ENCODE measurements at regions not wholly inside any gene's neighbourhood (a gene's known extent, or its start where the extent isn't known, plus 50 kb on each side); places are given as distances from the start of the nearest gene placed in this dataset.

GRCh38 chr4:189029976-189030504, 890.8 kb downstream of the TRIML1 start:
- no peak overlapping the region for H3K4me3 ChIP-seq (ENCODE audit: low read length)
- no peaks in the 10 kb centered on the region for H3K27me3 ChIP-seq (ENCODE audit: control insufficient read depth in 2 of 2, insufficient read depth in 2 of 2, low read length in 2 of 2)
- CTCF ChIA-PET, result no interaction called here
- Mint-ChIP-seq H3K9me3 (peaks cover 0 to 8% (median 4%) of the 10 kb centered on the region in 11 donors), H3K4me1 (no peaks in the 10 kb centered on the region), H3K27me3 (no peaks in the 10 kb centered on the region), H3K4me3 (no peak overlapping the region), H3K27ac (peak overlapping the region in 1 of 9 donors; percentile 1), H3K36me3 (no peaks in the 10 kb centered on the region)
- H3K9me3 ChIP-seq (ENCODE audit: control insufficient read depth in 2 of 3, low read length in 3 of 3), result no peaks in the 10 kb centered on the region
- intact Hi-C loops (cut with micrococcal nuclease), result no loop called here
- H3K36me3 ChIP-seq (ENCODE audit: control insufficient read depth in 2 of 3, insufficient read depth in 3 of 3, low read length in 3 of 3), result no peaks in the 10 kb centered on the region
- ATAC-seq (no peak), DNase-seq (no peak)
- POLR2A ChIA-PET, result no interaction called here
- H3K4me1 ChIP-seq (ENCODE audit: control insufficient read depth in 2 of 2, insufficient read depth in 2 of 2, low read length in 2 of 2), result no peaks in the 10 kb centered on the region
- no peak overlapping the region for H3K27ac ChIP-seq (ENCODE audit: low read depth, low read length)

- Mint-ChIP-seq H3K4me1 (no peaks in the 10 kb centered on the region), H3K9me3 (peaks cover 0 to 7% (median 5%) of the 10 kb centered on the region in 11 donors), H3K36me3 (no peaks in the 10 kb centered on the region), H3K4me3 (no peak overlapping the region), H3K27ac (no peak overlapping the region), H3K27me3 (no peaks in the 10 kb centered on the region)
- Histone ChIP-seq H3K36me3 (ENCODE audit: control insufficient read depth in 2 of 3, insufficient read depth in 3 of 3, low read length in 3 of 3) (no peaks in the 10 kb centered on the region), H3K27me3 (ENCODE audit: control insufficient read depth in 2 of 2, insufficient read depth in 2 of 2, low read length in 2 of 2) (no peaks in the 10 kb centered on the region), H3K9me3 (ENCODE audit: control insufficient read depth in 2 of 3, low read length in 3 of 3) (no peaks in the 10 kb centered on the region), H3K4me3 (ENCODE audit: low read length) (no peak overlapping the region), H3K27ac (ENCODE audit: low read depth, low read length) (no peak overlapping the region), H3K4me1 (ENCODE audit: control insufficient read depth in 2 of 2, insufficient read depth in 2 of 2, low read length in 2 of 2) (no peaks in the 10 kb centered on the region)
- CTCF ChIA-PET, result no interaction called here
- DNase-seq, result no peak
- POLR2A ChIA-PET, result no interaction called here
- ATAC-seq, result no peak
- intact Hi-C loops (cut with micrococcal nuclease), result no loop called here
These were observed 893.5 kb downstream of the TRIML1 start for GRCh38 chr4:189032606-189033338.

GRCh38 chr4:189033801-189034347, 894.6 kb downstream of the TRIML1 start:
- CTCF ChIA-PET, result no interaction called here
- Mint-ChIP-seq H3K4me3 (no peak overlapping the region), H3K36me3 (no peaks in the 10 kb centered on the region), H3K4me1 (no peaks in the 10 kb centered on the region), H3K9me3 (peaks cover 2 to 7% (median 4%) of the 10 kb centered on the region in 11 donors), H3K27me3 (no peaks in the 10 kb centered on the region), H3K27ac (no peak overlapping the region)
- no peaks in the 10 kb centered on the region for H3K4me1 ChIP-seq (ENCODE audit: control insufficient read depth in 2 of 2, insufficient read depth in 2 of 2, low read length in 2 of 2)
- POLR2A ChIA-PET, result no interaction called here
- ATAC-seq, result no peak
- H3K27ac ChIP-seq (ENCODE audit: low read depth, low read length), result no peak overlapping the region
- no peaks in the 10 kb centered on the region for H3K36me3 ChIP-seq (ENCODE audit: control insufficient read depth in 2 of 3, insufficient read depth in 3 of 3, low read length in 3 of 3)
- H3K27me3 ChIP-seq (ENCODE audit: control insufficient read depth in 2 of 2, insufficient read depth in 2 of 2, low read length in 2 of 2), result no peaks in the 10 kb centered on the region
- DNase-seq, result no peak
- no peaks in the 10 kb centered on the region for H3K9me3 ChIP-seq (ENCODE audit: control insufficient read depth in 2 of 3, low read length in 3 of 3)
- H3K4me3 ChIP-seq (ENCODE audit: low read length), result no peak overlapping the region
- intact Hi-C loops (cut with micrococcal nuclease), result no loop called here

- Histone ChIP-seq H3K4me3 (ENCODE audit: low read length) (no peak overlapping the region), H3K27me3 (ENCODE audit: control insufficient read depth in 2 of 2, insufficient read depth in 2 of 2, low read length in 2 of 2) (no peaks in the 10 kb centered on the region), H3K9me3 (ENCODE audit: control insufficient read depth in 2 of 3, low read length in 3 of 3) (no peaks in the 10 kb centered on the region), H3K4me1 (ENCODE audit: control insufficient read depth in 2 of 2, insufficient read depth in 2 of 2, low read length in 2 of 2) (no peaks in the 10 kb centered on the region), H3K27ac (ENCODE audit: low read depth, low read length) (no peak overlapping the region), H3K36me3 (ENCODE audit: control insufficient read depth in 2 of 3, insufficient read depth in 3 of 3, low read length in 3 of 3) (no peaks in the 10 kb centered on the region)
- no peaks in the 10 kb centered on the region for H3K36me3 Mint-ChIP-seq
- POLR2A ChIA-PET, result no interaction called here
- no peaks in the 10 kb centered on the region for H3K4me1 Mint-ChIP-seq
- H3K9me3 Mint-ChIP-seq, result peaks cover 0 to 10% (median 5%) of the 10 kb centered on the region in 11 donors
- no peak overlapping the region for H3K27ac Mint-ChIP-seq
- H3K27me3 Mint-ChIP-seq, result no peaks in the 10 kb centered on the region
- DNase-seq, result no peak
- ATAC-seq, result no peak
- intact Hi-C loops (cut with micrococcal nuclease), result no loop called here
- CTCF ChIA-PET, result no interaction called here
- H3K4me3 Mint-ChIP-seq, result no peak overlapping the region
These were observed 895.9 kb downstream of the TRIML1 start for GRCh38 chr4:189035091-189035490.

GRCh38 chr4:189035654-189036053, 896.4 kb downstream of the TRIML1 start:
- intact Hi-C loops (cut with micrococcal nuclease), result no loop called here
- H3K4me1 ChIP-seq (ENCODE audit: control insufficient read depth in 2 of 2, insufficient read depth in 2 of 2, low read length in 2 of 2), result no peaks in the 10 kb centered on the region
- H3K9me3 ChIP-seq (ENCODE audit: control insufficient read depth in 2 of 3, low read length in 3 of 3), result no peaks in the 10 kb centered on the region
- H3K27ac Mint-ChIP-seq, result no peak overlapping the region
- no peak overlapping the region for H3K4me3 ChIP-seq (ENCODE audit: low read length)
- no peak overlapping the region for H3K4me3 Mint-ChIP-seq
- ChIA-PET CTCF (no interaction called here), POLR2A (no interaction called here)
- H3K36me3 ChIP-seq (ENCODE audit: control insufficient read depth in 2 of 3, insufficient read depth in 3 of 3, low read length in 3 of 3), result no peaks in the 10 kb centered on the region
- H3K27me3 ChIP-seq (ENCODE audit: control insufficient read depth in 2 of 2, insufficient read depth in 2 of 2, low read length in 2 of 2), result no peaks in the 10 kb centered on the region
- no peak overlapping the region for H3K27ac ChIP-seq (ENCODE audit: low read depth, low read length)
- ATAC-seq, result no peak
- H3K4me1 Mint-ChIP-seq, result no peaks in the 10 kb centered on the region
- H3K9me3 Mint-ChIP-seq, result peaks cover 0 to 13% (median 4%) of the 10 kb centered on the region in 11 donors
- no peaks in the 10 kb centered on the region for H3K27me3 Mint-ChIP-seq
- H3K36me3 Mint-ChIP-seq, result no peaks in the 10 kb centered on the region
- no peak for DNase-seq

GRCh38 chr4:189036906-189037305, 897.7 kb downstream of the TRIML1 start:
- ATAC-seq (no peak), DNase-seq (no peak)
- Histone ChIP-seq H3K27ac (ENCODE audit: low read depth, low read length) (no peak overlapping the region), H3K36me3 (ENCODE audit: control insufficient read depth in 2 of 3, insufficient read depth in 3 of 3, low read length in 3 of 3) (no peaks in the 10 kb centered on the region), H3K9me3 (ENCODE audit: control insufficient read depth in 2 of 3, low read length in 3 of 3) (no peaks in the 10 kb centered on the region), H3K4me1 (ENCODE audit: control insufficient read depth in 2 of 2, insufficient read depth in 2 of 2, low read length in 2 of 2) (no peaks in the 10 kb centered on the region), H3K4me3 (ENCODE audit: low read length) (no peak overlapping the region), H3K27me3 (ENCODE audit: control insufficient read depth in 2 of 2, insufficient read depth in 2 of 2, low read length in 2 of 2) (no peaks in the 10 kb centered on the region)
- intact Hi-C loops (cut with micrococcal nuclease), result no loop called here
- Mint-ChIP-seq H3K36me3 (no peaks in the 10 kb centered on the region), H3K9me3 (peaks cover 0 to 13% (median 4%) of the 10 kb centered on the region in 11 donors), H3K27ac (no peak overlapping the region), H3K27me3 (no peaks in the 10 kb centered on the region), H3K4me3 (no peak overlapping the region), H3K4me1 (no peaks in the 10 kb centered on the region)
- ChIA-PET POLR2A (no interaction called here), CTCF (no interaction called here)

GRCh38 chr4:189046642-189047041, 894.0 kb upstream of the FRG1 start:
- Histone ChIP-seq H3K4me3 (ENCODE audit: low read length) (no peak overlapping the region), H3K36me3 (ENCODE audit: control insufficient read depth in 2 of 3, insufficient read depth in 3 of 3, low read length in 3 of 3) (no peaks in the 10 kb centered on the region), H3K4me1 (ENCODE audit: control insufficient read depth in 2 of 2, insufficient read depth in 2 of 2, low read length in 2 of 2) (no peaks in the 10 kb centered on the region), H3K27me3 (ENCODE audit: control insufficient read depth in 2 of 2, insufficient read depth in 2 of 2, low read length in 2 of 2) (no peaks in the 10 kb centered on the region), H3K9me3 (ENCODE audit: control insufficient read depth in 2 of 3, low read length in 3 of 3) (no peaks in the 10 kb centered on the region), H3K27ac (ENCODE audit: low read depth, low read length) (no peak overlapping the region)
- H3K27me3 Mint-ChIP-seq, result no peaks in the 10 kb centered on the region
- intact Hi-C loops (cut with micrococcal nuclease), result no loop called here
- no peaks in the 10 kb centered on the region for H3K36me3 Mint-ChIP-seq
- DNase-seq (no peak), ATAC-seq (no peak)
- ChIA-PET POLR2A (no interaction called here), CTCF (no interaction called here)
- H3K4me3 Mint-ChIP-seq, result no peak overlapping the region
- H3K9me3 Mint-ChIP-seq, result peaks cover 0 to 8% (median 0%) of the 10 kb centered on the region in 11 donors
- H3K4me1 Mint-ChIP-seq, result no peaks in the 10 kb centered on the region
- no peak overlapping the region for H3K27ac Mint-ChIP-seq
